SH-SY5Y (cell line): ENCODE measurements at regions not wholly inside any gene's neighbourhood (a gene's known extent, or its start where the extent isn't known, plus 50 kb on each side); places are given as distances from the start of the nearest gene placed in this dataset.

Experiments used
- GATA2 ChIP-seq: IDR thresholded peaks from 2 replicates; pipeline ENCODE4 v1.6.1; 2011; ENCODE audit warnings: mild to moderate bottlenecking, low read depth, low read length
- GATA3 ChIP-seq: IDR thresholded peaks from 2 replicates; pipeline ENCODE4 v1.6.1; 2011; ENCODE audit warnings: low read depth, mild to moderate bottlenecking, low read length, moderate library complexity

DNA sequence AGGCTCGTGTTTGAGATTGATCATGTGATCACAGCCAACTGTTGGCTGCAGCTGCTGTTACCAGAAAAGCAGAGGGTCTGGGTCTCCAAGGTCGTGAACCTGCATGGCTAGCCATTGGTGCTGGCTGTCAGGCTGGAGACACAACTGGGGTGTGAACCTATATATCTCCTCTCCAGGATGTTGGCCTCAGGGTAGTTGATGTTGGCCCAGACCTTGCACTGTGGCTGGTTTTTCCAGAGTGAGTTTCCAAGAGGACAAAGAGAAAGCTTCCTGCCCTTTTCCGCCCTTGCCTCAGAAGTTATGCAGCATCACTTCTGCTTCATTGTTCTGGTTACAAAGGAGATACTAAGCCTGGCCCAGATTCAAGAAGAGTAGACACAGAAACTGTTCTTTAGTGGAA is 607.8 kb upstream of the HS3ST1 start:
- TF ChIP-seq GATA2, result no peak
- TF ChIP-seq GATA3, result no peak
